ENCODE measurements at regions not wholly inside any gene's neighbourhood (a gene's known extent, or its start where the extent isn't known, plus 50 kb on each side); places are given as distances from the start of the nearest gene placed in this dataset.

DNA sequence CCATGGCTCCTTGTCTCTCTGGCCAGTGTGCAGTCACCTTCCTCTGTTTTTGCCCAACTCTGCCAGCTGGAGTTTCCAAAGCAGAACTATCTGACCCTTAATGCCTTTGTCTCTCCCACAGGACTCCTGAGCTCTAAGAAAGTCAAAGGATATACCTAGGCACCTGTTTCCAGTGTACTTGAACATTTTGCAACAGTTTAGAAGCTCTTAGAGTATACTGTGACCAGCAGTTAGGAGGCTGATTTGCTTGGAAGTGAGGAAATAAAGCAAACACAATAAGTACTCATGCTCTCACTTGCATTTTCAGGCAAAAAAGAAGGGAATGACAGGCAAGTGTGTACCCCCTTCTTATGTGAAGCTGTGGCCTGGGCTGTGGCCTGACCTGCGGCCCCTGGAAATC, 204.3 kb upstream of the PLET1 start:
- FAIRE-seq, result no peak
- DNase-seq, result no peak
- Histone ChIP-seq H3K4me1 (ENCODE audit: control insufficient read depth in 3 of 3, insufficient read depth in 2 of 3, low read depth in 1 of 3, low read length in 2 of 3) (peaks cover 0 to 2% (median 0%) of the 10 kb centered on the region in 3 donors), H3K36me3 (ENCODE audit: control insufficient read depth in 3 of 3, insufficient read depth in 2 of 3, low read depth in 1 of 3, low read length in 3 of 3) (no peaks in the 10 kb centered on the region), H3K9me3 (ENCODE audit: control insufficient read depth in 2 of 2, insufficient read depth in 1 of 2, low read depth in 1 of 2, low read length in 1 of 2) (no peaks in the 10 kb centered on the region), H3K27me3 (ENCODE audit: control insufficient read depth in 3 of 3, insufficient read depth in 3 of 3, low read length in 3 of 3) (no peaks in the 10 kb centered on the region), H3K27ac (ENCODE audit: low read depth in 1 of 3, low read length in 2 of 3) (no peak overlapping the region), H3K4me3 (ENCODE audit: low read depth in 1 of 3, low read length in 3 of 3) (no peak overlapping the region)
- 81 to 96% (median 90%) methylated on average over 1 of the region's 1 CpG for WGBS, 3 donors

DNA sequence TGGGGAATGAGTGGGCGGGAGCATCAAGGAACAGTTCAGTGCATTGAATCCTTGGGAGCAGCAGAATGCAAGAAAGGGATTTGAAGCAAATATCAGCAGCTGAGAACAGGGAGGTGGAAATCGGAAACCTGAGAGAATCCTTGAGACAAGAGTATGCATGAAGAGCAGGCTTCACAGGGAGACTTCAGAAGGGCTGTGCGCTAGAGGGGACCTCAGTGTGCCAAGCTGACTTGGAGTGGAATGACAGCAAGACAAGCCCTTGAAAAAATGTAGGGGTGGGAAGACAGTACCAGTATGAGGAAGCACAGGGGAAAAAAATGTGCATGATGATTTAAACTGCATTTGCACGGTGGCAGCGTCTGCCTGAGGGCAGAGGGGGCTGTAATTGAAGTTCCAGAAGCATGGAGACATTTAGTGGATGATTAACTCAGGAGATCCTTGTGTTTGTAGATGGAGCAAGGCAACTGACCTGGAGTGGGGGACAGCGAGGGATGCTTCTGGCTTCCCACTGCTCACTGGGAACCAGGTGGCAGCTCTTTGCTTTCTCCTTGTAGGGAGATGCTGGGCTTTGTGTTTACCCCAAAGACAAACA, 204.9 kb upstream of the PLET1 start:
- Histone ChIP-seq H3K27ac (ENCODE audit: low read depth in 1 of 3, low read length in 2 of 3) (no peak overlapping the region), H3K4me1 (ENCODE audit: control insufficient read depth in 3 of 3, insufficient read depth in 2 of 3, low read depth in 1 of 3, low read length in 2 of 3) (peaks cover 0 to 2% (median 0%) of the 10 kb centered on the region in 3 donors), H3K4me3 (ENCODE audit: low read depth in 1 of 3, low read length in 3 of 3) (no peak overlapping the region), H3K9me3 (ENCODE audit: control insufficient read depth in 2 of 2, insufficient read depth in 1 of 2, low read depth in 1 of 2, low read length in 1 of 2) (no peaks in the 10 kb centered on the region), H3K36me3 (ENCODE audit: control insufficient read depth in 3 of 3, insufficient read depth in 2 of 3, low read depth in 1 of 3, low read length in 3 of 3) (no peaks in the 10 kb centered on the region), H3K27me3 (ENCODE audit: control insufficient read depth in 3 of 3, insufficient read depth in 3 of 3, low read length in 3 of 3) (no peaks in the 10 kb centered on the region)
- WGBS, 3 donors, result 51 to 69% (median 63%) methylated on average over 6 of the region's 6 CpGs
- DNase-seq (no peak), FAIRE-seq (no peak)

DNA sequence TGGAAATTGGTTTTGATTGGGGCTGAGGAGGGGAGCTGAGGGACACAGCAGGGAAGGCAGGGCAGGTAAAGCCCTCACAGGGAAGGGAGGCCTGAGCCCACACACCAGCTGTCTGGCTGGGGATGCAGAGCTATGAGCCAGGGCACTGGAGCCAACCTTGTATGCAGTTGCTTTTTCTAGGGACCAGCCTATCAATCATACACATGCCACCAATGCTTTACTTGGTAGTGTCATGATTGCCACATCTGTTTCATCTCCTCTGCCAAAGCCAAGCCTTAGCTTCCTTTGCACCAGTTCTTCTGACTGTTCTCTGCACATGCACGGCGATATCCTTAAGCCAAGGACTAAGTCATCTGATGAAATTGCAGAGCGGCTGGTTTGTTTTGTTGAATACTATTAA, 207.1 kb upstream of the PLET1 start:
- Histone ChIP-seq H3K36me3 (ENCODE audit: control insufficient read depth in 3 of 3, insufficient read depth in 2 of 3, low read depth in 1 of 3, low read length in 3 of 3) (no peaks in the 10 kb centered on the region), H3K27ac (ENCODE audit: low read depth in 1 of 3, low read length in 2 of 3) (no peak overlapping the region), H3K27me3 (ENCODE audit: control insufficient read depth in 3 of 3, insufficient read depth in 3 of 3, low read length in 3 of 3) (no peaks in the 10 kb centered on the region), H3K4me3 (ENCODE audit: low read depth in 1 of 3, low read length in 3 of 3) (no peak overlapping the region), H3K4me1 (ENCODE audit: control insufficient read depth in 3 of 3, insufficient read depth in 2 of 3, low read depth in 1 of 3, low read length in 2 of 3) (no peaks in the 10 kb centered on the region), H3K9me3 (ENCODE audit: control insufficient read depth in 2 of 2, insufficient read depth in 1 of 2, low read depth in 1 of 2, low read length in 1 of 2) (no peaks in the 10 kb centered on the region)
- 90 to 98% (median 97%) methylated on average over 3 of the region's 3 CpGs for WGBS, 3 donors
- DNase-seq (no peak), FAIRE-seq (no peak)

DNA sequence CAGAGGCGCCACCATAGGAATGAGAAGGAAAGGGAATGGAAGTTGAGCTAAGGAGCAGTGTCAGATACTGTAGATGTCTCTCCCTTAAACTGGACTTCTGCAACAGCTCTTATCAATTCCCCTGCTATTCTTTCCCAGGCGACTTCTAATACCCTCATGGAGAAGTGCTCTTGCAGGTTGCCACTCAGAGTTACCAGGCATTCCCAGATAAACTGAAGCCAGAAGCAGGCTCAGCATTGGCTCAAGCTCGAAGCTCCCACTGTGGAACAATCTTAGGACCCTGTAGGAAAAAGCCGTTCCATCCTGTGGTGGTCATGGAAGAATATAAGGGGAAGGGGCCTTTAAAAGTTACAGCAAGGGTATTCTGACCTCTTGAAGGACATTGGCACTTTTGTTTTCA, 208.7 kb upstream of the PLET1 start:
- FAIRE-seq, result no peak
- WGBS, 3 donors, result 80 to 84% (median 84%) methylated on average over 4 of the region's 4 CpGs

DNA sequence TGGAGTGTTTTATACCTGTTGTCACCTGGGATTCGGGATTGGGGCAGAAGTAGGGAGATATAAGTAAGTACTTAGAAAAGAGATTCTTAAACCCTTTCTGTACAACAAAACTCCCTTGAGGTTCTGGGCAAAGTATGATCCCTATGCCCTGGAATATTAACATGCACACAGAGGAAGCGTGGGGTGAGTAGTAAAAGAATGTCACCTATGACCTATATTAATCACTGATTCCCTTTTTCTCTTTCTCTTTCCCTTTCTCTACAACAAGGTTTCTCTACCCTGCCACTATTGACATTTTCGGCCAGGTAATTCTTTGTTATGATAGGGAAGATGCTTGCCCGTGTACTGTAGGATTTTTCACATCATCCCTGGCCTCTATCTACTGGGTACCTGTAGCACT, 209.7 kb upstream of the PLET1 start:
- 23 to 51% (median 33%) methylated on average over 4 of the region's 4 CpGs for WGBS, 3 donors
- no peak overlapping the region for H3K4me3 ChIP-seq (ENCODE audit: low read depth in 1 of 3, low read length in 3 of 3)
- peak in 1 of 2 donors; percentile 65 for DNase-seq
- H3K27ac ChIP-seq (ENCODE audit: low read depth in 1 of 3, low read length in 2 of 3), result no peak overlapping the region
- H3K27me3 ChIP-seq (ENCODE audit: control insufficient read depth in 3 of 3, insufficient read depth in 3 of 3, low read length in 3 of 3), result no peaks in the 10 kb centered on the region
- no peaks in the 10 kb centered on the region for H3K36me3 ChIP-seq (ENCODE audit: control insufficient read depth in 3 of 3, insufficient read depth in 2 of 3, low read depth in 1 of 3, low read length in 3 of 3)
- no peak for FAIRE-seq
- no peaks in the 10 kb centered on the region for H3K4me1 ChIP-seq (ENCODE audit: control insufficient read depth in 3 of 3, insufficient read depth in 2 of 3, low read depth in 1 of 3, low read length in 2 of 3)
- H3K9me3 ChIP-seq (ENCODE audit: control insufficient read depth in 2 of 2, insufficient read depth in 1 of 2, low read depth in 1 of 2, low read length in 1 of 2), result no peaks in the 10 kb centered on the region

More for the DNA sequence above, 208.7 kb upstream of the PLET1 start:
- H3K27ac ChIP-seq (ENCODE audit: low read depth in 1 of 3, low read length in 2 of 3), result no peak overlapping the region
- H3K4me1 ChIP-seq (ENCODE audit: control insufficient read depth in 3 of 3, insufficient read depth in 2 of 3, low read depth in 1 of 3, low read length in 2 of 3), result no peaks in the 10 kb centered on the region
- H3K36me3 ChIP-seq (ENCODE audit: control insufficient read depth in 3 of 3, insufficient read depth in 2 of 3, low read depth in 1 of 3, low read length in 3 of 3), result no peaks in the 10 kb centered on the region
- H3K9me3 ChIP-seq (ENCODE audit: control insufficient read depth in 2 of 2, insufficient read depth in 1 of 2, low read depth in 1 of 2, low read length in 1 of 2), result no peaks in the 10 kb centered on the region
- H3K4me3 ChIP-seq (ENCODE audit: low read depth in 1 of 3, low read length in 3 of 3), result no peak overlapping the region
- no peak for DNase-seq
- no peaks in the 10 kb centered on the region for H3K27me3 ChIP-seq (ENCODE audit: control insufficient read depth in 3 of 3, insufficient read depth in 3 of 3, low read length in 3 of 3)

DNA sequence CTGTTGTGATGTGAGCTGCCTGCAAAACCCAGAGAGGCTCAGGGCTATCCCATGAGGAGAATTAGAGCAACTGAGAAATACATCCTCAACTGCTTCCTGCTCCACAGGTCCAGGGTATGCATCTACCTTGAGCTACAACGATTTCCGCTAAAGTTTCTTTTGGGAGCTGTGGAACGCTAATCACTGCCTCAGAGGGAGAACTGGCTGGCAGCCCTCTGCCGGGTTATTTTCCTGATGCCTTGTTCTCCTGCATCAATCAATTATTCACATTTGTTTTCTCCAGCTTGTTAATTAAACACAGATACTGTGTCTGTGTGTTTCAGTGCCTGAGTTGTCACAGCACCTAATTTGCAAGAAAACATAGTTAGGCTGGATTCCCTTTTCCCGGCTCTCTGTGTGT, 211.1 kb upstream of the PLET1 start:
- Histone ChIP-seq H3K4me1 (ENCODE audit: control insufficient read depth in 3 of 3, insufficient read depth in 2 of 3, low read depth in 1 of 3, low read length in 2 of 3) (no peaks in the 10 kb centered on the region), H3K27ac (ENCODE audit: low read depth in 1 of 3, low read length in 2 of 3) (no peak overlapping the region), H3K36me3 (ENCODE audit: control insufficient read depth in 3 of 3, insufficient read depth in 2 of 3, low read depth in 1 of 3, low read length in 3 of 3) (no peaks in the 10 kb centered on the region), H3K4me3 (ENCODE audit: low read depth in 1 of 3, low read length in 3 of 3) (no peak overlapping the region), H3K27me3 (ENCODE audit: control insufficient read depth in 3 of 3, insufficient read depth in 3 of 3, low read length in 3 of 3) (no peaks in the 10 kb centered on the region), H3K9me3 (ENCODE audit: control insufficient read depth in 2 of 2, insufficient read depth in 1 of 2, low read depth in 1 of 2, low read length in 1 of 2) (no peaks in the 10 kb centered on the region)
- no peak for DNase-seq
- no peak for FAIRE-seq
- WGBS, 3 donors, result 81 to 85% (median 83%) methylated on average over 5 of the region's 5 CpGs

DNA sequence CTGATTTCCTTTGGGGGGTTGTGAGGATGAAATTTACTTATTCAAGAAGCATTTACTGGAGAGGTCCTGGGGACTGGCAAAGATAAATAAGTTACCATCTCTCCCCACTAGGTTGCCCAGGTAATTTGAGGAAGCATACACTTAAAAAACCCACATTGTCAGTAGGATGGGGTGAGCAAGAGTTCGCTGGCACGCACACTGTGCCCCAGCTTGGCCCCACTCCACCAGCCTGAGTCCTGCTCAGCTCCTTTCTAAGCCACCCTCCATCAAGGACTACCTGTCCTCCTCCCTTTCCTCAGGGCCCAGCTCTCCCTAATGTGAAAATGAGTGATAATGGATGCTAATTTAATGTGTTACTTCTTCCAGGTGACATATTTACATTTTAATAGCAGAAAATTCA, 216.5 kb upstream of the PLET1 start:
- H3K27me3 ChIP-seq (ENCODE audit: control insufficient read depth in 3 of 3, insufficient read depth in 3 of 3, low read length in 3 of 3), result no peaks in the 10 kb centered on the region
- H3K36me3 ChIP-seq (ENCODE audit: control insufficient read depth in 3 of 3, insufficient read depth in 2 of 3, low read depth in 1 of 3, low read length in 3 of 3), result no peaks in the 10 kb centered on the region
- WGBS, 3 donors, result 90 to 96% (median 93%) methylated on average over 2 of the region's 2 CpGs
- no peak for FAIRE-seq
- H3K4me3 ChIP-seq (ENCODE audit: low read depth in 1 of 3, low read length in 3 of 3), result no peak overlapping the region
- H3K9me3 ChIP-seq (ENCODE audit: control insufficient read depth in 2 of 2, insufficient read depth in 1 of 2, low read depth in 1 of 2, low read length in 1 of 2), result no peaks in the 10 kb centered on the region
- no peak overlapping the region for H3K27ac ChIP-seq (ENCODE audit: low read depth in 1 of 3, low read length in 2 of 3)
- no peak for DNase-seq
- H3K4me1 ChIP-seq (ENCODE audit: control insufficient read depth in 3 of 3, insufficient read depth in 2 of 3, low read depth in 1 of 3, low read length in 2 of 3), result no peaks in the 10 kb centered on the region

DNA sequence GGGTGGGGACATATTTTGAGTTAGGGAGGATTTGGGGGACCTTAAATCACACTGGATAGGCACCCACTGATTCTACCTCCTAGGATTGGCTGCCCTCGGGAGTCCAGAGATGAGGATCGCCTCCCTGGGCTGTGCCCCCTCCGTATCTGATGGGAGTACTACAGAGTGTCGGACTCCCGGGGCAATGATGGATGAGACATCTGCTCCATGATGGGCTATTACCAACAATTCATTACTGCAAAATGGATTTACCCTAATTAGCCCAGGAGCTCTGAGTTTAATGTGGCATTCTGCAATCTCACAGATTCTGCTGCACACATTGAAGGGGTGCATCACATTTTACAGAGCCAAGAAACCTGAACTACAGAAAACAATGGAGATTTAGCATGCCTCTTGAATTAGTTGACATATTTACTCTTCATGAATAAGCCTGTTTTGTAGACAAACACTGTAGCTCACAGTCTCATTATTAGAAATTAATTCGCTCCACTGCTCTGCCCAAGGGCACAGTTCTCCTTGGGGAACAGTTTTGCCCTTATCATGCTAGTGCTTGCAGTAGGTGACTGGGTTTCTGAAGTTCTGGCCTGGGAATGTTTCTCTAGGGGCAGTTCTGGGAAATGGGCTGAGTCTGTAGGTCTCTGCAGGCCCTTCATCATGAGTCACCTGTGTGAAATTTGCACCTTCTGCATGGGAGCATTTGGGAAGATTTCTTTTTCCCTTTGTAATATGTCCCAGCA, 217.1 kb upstream of the PLET1 start:
- no peak overlapping the region for H3K4me3 ChIP-seq (ENCODE audit: low read depth in 1 of 3, low read length in 3 of 3)
- no peaks in the 10 kb centered on the region for H3K27me3 ChIP-seq (ENCODE audit: control insufficient read depth in 3 of 3, insufficient read depth in 3 of 3, low read length in 3 of 3)
- H3K36me3 ChIP-seq (ENCODE audit: control insufficient read depth in 3 of 3, insufficient read depth in 2 of 3, low read depth in 1 of 3, low read length in 3 of 3), result no peaks in the 10 kb centered on the region
- WGBS, 3 donors, result 85 to 95% (median 86%) methylated on average over 6 of the region's 6 CpGs
- DNase-seq (no peak), FAIRE-seq (no peak)
- H3K4me1 ChIP-seq (ENCODE audit: control insufficient read depth in 3 of 3, insufficient read depth in 2 of 3, low read depth in 1 of 3, low read length in 2 of 3), result no peaks in the 10 kb centered on the region
- H3K9me3 ChIP-seq (ENCODE audit: control insufficient read depth in 2 of 2, insufficient read depth in 1 of 2, low read depth in 1 of 2, low read length in 1 of 2), result peaks cover 0 to 2% of the 10 kb centered on the region in 2 donors
- H3K27ac ChIP-seq (ENCODE audit: low read depth in 1 of 3, low read length in 2 of 3), result no peak overlapping the region

DNA sequence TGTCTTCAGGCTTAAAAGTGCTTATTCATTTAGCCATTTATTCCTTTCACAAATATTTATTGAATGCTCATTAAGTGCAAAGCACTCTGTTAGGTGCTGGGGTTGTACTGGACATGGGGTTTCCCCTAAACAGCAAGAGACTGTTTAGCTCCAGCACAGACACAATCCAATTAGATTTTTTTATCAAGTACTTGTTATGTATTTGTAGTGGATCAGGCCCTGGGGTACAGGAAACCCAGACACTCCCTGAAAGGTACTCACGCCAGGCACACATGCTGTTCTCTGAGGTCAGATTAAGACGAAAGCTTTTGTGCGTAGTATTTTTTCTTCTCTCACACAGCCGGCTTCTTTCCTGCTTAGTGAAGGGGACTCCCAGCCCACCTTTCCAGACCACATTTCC, 218.1 kb upstream of the PLET1 start:
- WGBS, 3 donors, result 86 to 91% (median 86%) methylated on average over 4 of the region's 4 CpGs
- DNase-seq, result no peak
- peaks cover 0 to 2% of the 10 kb centered on the region in 2 donors for H3K9me3 ChIP-seq (ENCODE audit: control insufficient read depth in 2 of 2, insufficient read depth in 1 of 2, low read depth in 1 of 2, low read length in 1 of 2)

More for the DNA sequence above, 218.1 kb upstream of the PLET1 start:
- no peak for FAIRE-seq
- H3K4me3 ChIP-seq (ENCODE audit: low read depth in 1 of 3, low read length in 3 of 3), result no peak overlapping the region
- H3K36me3 ChIP-seq (ENCODE audit: control insufficient read depth in 3 of 3, insufficient read depth in 2 of 3, low read depth in 1 of 3, low read length in 3 of 3), result no peaks in the 10 kb centered on the region
- no peaks in the 10 kb centered on the region for H3K27me3 ChIP-seq (ENCODE audit: control insufficient read depth in 3 of 3, insufficient read depth in 3 of 3, low read length in 3 of 3)
- H3K4me1 ChIP-seq (ENCODE audit: control insufficient read depth in 3 of 3, insufficient read depth in 2 of 3, low read depth in 1 of 3, low read length in 2 of 3), result no peaks in the 10 kb centered on the region
- H3K27ac ChIP-seq (ENCODE audit: low read depth in 1 of 3, low read length in 2 of 3), result no peak overlapping the region
